GM12873 (cell line): ENCODE measurements at regions not wholly inside any gene's neighbourhood (a gene's known extent, or its start where the extent isn't known, plus 50 kb on each side); places are given as distances from the start of the nearest gene placed in this dataset.

Source experiments
- CTCF ChIP-seq: IDR thresholded peaks from 2 replicates; pipeline ENCODE4 v1.5.1; 2012; ENCODE audit warnings: low read depth, mild to moderate bottlenecking, moderate library complexity, low read length, control low read depth; ENCODE audit not compliant: insufficient read depth; ENCODE audit errors: missing control alignments

- TF ChIP-seq CTCF: no peak
These were observed 405.5 kb downstream of the KIF4B start for GRCh38 chr5:155418960-155419579.

GRCh38 chr5:155430192-155430591 is 416.6 kb downstream of the KIF4B start:
- no peak for TF ChIP-seq CTCF

- TF ChIP-seq CTCF: no peak
These were observed 420.7 kb downstream of the KIF4B start for GRCh38 chr5:155434267-155434666.

- TF ChIP-seq CTCF: no peak
These were observed 421.1 kb downstream of the KIF4B start for GRCh38 chr5:155434681-155435080.

- TF ChIP-seq CTCF: no peak
These were observed 428.3 kb downstream of the KIF4B start for GRCh38 chr5:155441849-155442248.

- TF ChIP-seq CTCF: no peak
These were observed 437.6 kb downstream of the KIF4B start for GRCh38 chr5:155451106-155451505.

GRCh38 chr5:155455791-155456514 is 442.4 kb downstream of the KIF4B start:
- TF ChIP-seq CTCF: no peak
